H1 (cell line): ENCODE measurements at regions not wholly inside any gene's neighbourhood (a gene's known extent, or its start where the extent isn't known, plus 50 kb on each side); places are given as distances from the start of the nearest gene placed in this dataset.

Experiments used
- CTCF ChIA-PET: fragments of 300-600 bp; sonication (Branson Sonifier 250); formaldehyde crosslinking; loops from one replicate; lab custom pipeline; 2021; ENCODE audit not compliant: partially characterized antibody; lab: Charles Lee
- POLR2A ChIA-PET: fragments of 300-600 bp; sonication (Branson Sonifier 250); formaldehyde crosslinking; loops from one replicate; lab custom pipeline; 2021; ENCODE audit warnings: inconsistent platforms; ENCODE audit not compliant: partially characterized antibody; lab: Charles Lee
- DNase-seq, 2 experiments: peaks; one replicate each; pipeline versions ENCODE4 v3.0.0 to v3.0.0-alpha.2; 2010 to 2022; ENCODE audit warnings: low spot score in 2 of 2, low read depth in 1 of 2, mixed read lengths in 1 of 2
- FAIRE-seq: peaks from 2 replicates; lab custom pipeline; 2011; peaks lifted over from hg19 to GRCh38; lab: Jason Lieb, UNC
- H2AFZ ChIP-seq: 2 replicates; pipeline ENCODE4 v1.8.1; 2012; ENCODE audit warnings: low read length, inconsistent platforms
- H2AK5ac ChIP-seq: 2 replicates; pipeline ENCODE4 v1.6.1; 2013; ENCODE audit warnings: low read depth, low read length
- H2BK120ac ChIP-seq: replicated peaks from 2 replicates; pipeline ENCODE3; 2013; ENCODE audit warnings: low read depth, low read length, inconsistent platforms
- H2BK12ac ChIP-seq: 2 replicates; pipeline ENCODE4 v1.6.1; 2013; ENCODE audit warnings: low read depth, low read length
- H2BK15ac ChIP-seq: 2 replicates; pipeline ENCODE4 v1.6.1; 2013; ENCODE audit warnings: low read length
- H2BK20ac ChIP-seq: 2 replicates; pipeline ENCODE4 v1.6.1; 2013; ENCODE audit warnings: low read length
- H2BK5ac ChIP-seq: 2 replicates; pipeline ENCODE4 v1.6.1; 2013; ENCODE audit warnings: low read depth, low read length
- H3K14ac ChIP-seq: 2 replicates; pipeline ENCODE4 v1.6.1; 2013; ENCODE audit warnings: inconsistent platforms; ENCODE audit not compliant: insufficient read length
- H3K18ac ChIP-seq: 2 replicates; pipeline ENCODE4 v1.6.1; 2013; ENCODE audit warnings: low read length; ENCODE audit errors: extremely low read depth
- H3K23ac ChIP-seq: 2 replicates; pipeline ENCODE4 v1.6.1; 2013; ENCODE audit warnings: inconsistent platforms; ENCODE audit not compliant: insufficient read length
- H3K23me2 ChIP-seq: 2 replicates; pipeline ENCODE4 v1.6.1; 2013; ENCODE audit warnings: low read depth, low read length
- H3K27ac ChIP-seq: 2 replicates; pipeline ENCODE4 v1.6.1; 2011; ENCODE audit warnings: low read depth, low read length, inconsistent platforms
- H3K27me3 ChIP-seq, 4 experiments: replicated peaks in 1 of 4; 1 replicate in 1 of 4; 2 replicates in 3 of 4; pipeline versions ENCODE4 v1.6.1 to v1.8.1; 2011 to 2013; ENCODE audit warnings: low read length in 3 of 4, mild to moderate bottlenecking in 3 of 4, inconsistent platforms in 2 of 4, mixed read lengths in 2 of 4, moderate library complexity in 1 of 4; ENCODE audit not compliant: control insufficient read depth in 3 of 4, insufficient read depth in 3 of 4; ENCODE audit errors: extremely low read depth in 1 of 4
- H3K36me3 ChIP-seq, 4 experiments: 2 replicates each; pipeline versions ENCODE4 v1.6.1 to v1.8.1; 2011 to 2013; ENCODE audit warnings: mild to moderate bottlenecking in 4 of 4, low read length in 3 of 4, moderate library complexity in 2 of 4, control low read depth in 1 of 4, inconsistent platforms in 1 of 4; ENCODE audit not compliant: insufficient read depth in 4 of 4, control insufficient read depth in 2 of 4
- H3K4ac ChIP-seq: replicated peaks from 2 replicates; pipeline ENCODE3; 2013; ENCODE audit warnings: low read length, low read depth, mixed read lengths, inconsistent platforms; ENCODE audit not compliant: insufficient read length
- H3K4me1 ChIP-seq, 4 experiments: replicated peaks in 1 of 4; 1 replicate in 1 of 4; 2 replicates in 3 of 4; pipeline versions ENCODE4 v1.6.1 to v1.8.1; 2011 to 2013; ENCODE audit warnings: low read length in 3 of 4, inconsistent platforms in 2 of 4, mixed read lengths in 1 of 4; ENCODE audit not compliant: insufficient read depth in 4 of 4, control insufficient read depth in 3 of 4
- H3K4me2 ChIP-seq, 2 experiments: 2 replicates each; pipeline versions ENCODE4 v1.6.1 to v1.8.1; 2011 to 2013; ENCODE audit warnings: low read depth in 2 of 2, low read length in 2 of 2, control low read depth in 1 of 2, inconsistent platforms in 1 of 2, mild to moderate bottlenecking in 1 of 2; ENCODE audit not compliant: insufficient read depth in 1 of 2
- H3K4me3 ChIP-seq, 4 experiments: fragments of 200-600, 300-600 bp in 1 of 4; sonication (generic), shearing (Covaris generic), sonication (Bioruptor Twin) in 1 of 4; 2 replicates each; pipeline versions ENCODE4 v1.5.1 to v1.8.1; 2011 to 2016; ENCODE audit warnings: low read length in 4 of 4, low read depth in 3 of 4, control low read depth in 2 of 4, inconsistent platforms in 2 of 4, mild to moderate bottlenecking in 2 of 4, mixed read lengths in 1 of 4, moderate library complexity in 1 of 4; ENCODE audit not compliant: insufficient read depth in 2 of 4; ENCODE audit errors: extremely low read depth in 1 of 4
- H3K56ac ChIP-seq: replicated peaks from 2 replicates; pipeline ENCODE3; 2013; ENCODE audit warnings: low read depth, mild to moderate bottlenecking, mixed read lengths, low read length, inconsistent platforms; ENCODE audit not compliant: insufficient read length
- H3K79me1 ChIP-seq: 2 replicates; pipeline ENCODE4 v1.6.1; 2013; ENCODE audit warnings: low read depth, low read length, control low read depth
- H3K79me2 ChIP-seq, 2 experiments: 2 replicates each; pipeline versions ENCODE4 v1.6.1 to v1.8.1; 2012 to 2013; ENCODE audit warnings: low read length in 2 of 2, mild to moderate bottlenecking in 2 of 2, inconsistent platforms in 1 of 2; ENCODE audit not compliant: insufficient read depth in 2 of 2, control insufficient read depth in 1 of 2
- H3K9ac ChIP-seq, 4 experiments: replicated peaks in 1 of 4; 1 replicate in 1 of 4; 2 replicates in 3 of 4; pipeline versions ENCODE4 v1.6.1 to v1.8.1; 2011 to 2013; ENCODE audit warnings: low read depth in 3 of 4, low read length in 3 of 4, control low read depth in 2 of 4, mild to moderate bottlenecking in 2 of 4, moderate library complexity in 2 of 4, inconsistent platforms in 1 of 4; ENCODE audit errors: extremely low read depth in 1 of 4
- H3K9me3 ChIP-seq, 2 experiments: 2 replicates each; pipeline versions ENCODE4 v1.6.1 to v1.8.1; 2012 to 2013; ENCODE audit warnings: mild to moderate bottlenecking in 2 of 2, moderate library complexity in 2 of 2, control low read depth in 1 of 2, inconsistent platforms in 1 of 2, low read depth in 1 of 2, low read length in 1 of 2, mixed read lengths in 1 of 2; ENCODE audit not compliant: insufficient read depth in 2 of 2
- H4K20me1 ChIP-seq, 2 experiments: replicated peaks in 1 of 2; 2 replicates each; pipeline versions ENCODE3 to v1.8.1; 2011 to 2013; ENCODE audit warnings: inconsistent platforms in 2 of 2, low read length in 2 of 2, mild to moderate bottlenecking in 1 of 2; ENCODE audit not compliant: insufficient read depth in 2 of 2, control insufficient read depth in 1 of 2
- H4K5ac ChIP-seq: 2 replicates; pipeline ENCODE4 v1.6.1; 2013; ENCODE audit warnings: low read length, low read depth, mixed read lengths, inconsistent platforms; ENCODE audit not compliant: insufficient read length
- H4K8ac ChIP-seq: 2 replicates; pipeline ENCODE4 v1.8.0; 2013; ENCODE audit warnings: mild to moderate bottlenecking, moderate library complexity, low read length, inconsistent platforms; ENCODE audit not compliant: insufficient read depth; ENCODE audit errors: extremely low read depth
- H4K91ac ChIP-seq: replicated peaks from 2 replicates; pipeline ENCODE3; 2013; ENCODE audit warnings: low read length, mixed read lengths, inconsistent platforms; ENCODE audit not compliant: insufficient read length
- BACH1 ChIP-seq: IDR thresholded peaks from 2 replicates; pipeline ENCODE4 v1.6.1; 2012; ENCODE audit warnings: low read length, improper control_type of control experiment
- BCL11A ChIP-seq, 2 experiments: IDR thresholded peaks; one replicate each; pipeline ENCODE4 v1.6.1; 2011; ENCODE audit warnings: low read depth in 2 of 2, low read length in 2 of 2, mild to moderate bottlenecking in 2 of 2
- CHD2 ChIP-seq: IDR thresholded peaks from 2 replicates; pipeline ENCODE4 v1.6.1; 2012; ENCODE audit warnings: low read length, improper control_type of control experiment
- EZH2 ChIP-seq: fragments of 200-600 bp; sonication (generic); IDR thresholded peaks from 2 replicates; pipeline ENCODE4 v1.7.1; 2012; ENCODE audit warnings: low read depth, mild to moderate bottlenecking, moderate library complexity, low read length, inconsistent platforms; ENCODE audit not compliant: severe bottlenecking
- FOSL1 ChIP-seq: IDR thresholded peaks from 2 replicates; pipeline ENCODE4 v1.6.1; 2011; ENCODE audit warnings: mild to moderate bottlenecking, low read depth, low read length, moderate library complexity; ENCODE audit not compliant: insufficient read depth
- KDM1A ChIP-seq: fragments of 200-600, 300-600 bp; sonication (generic); IDR thresholded peaks from 2 replicates; pipeline ENCODE4 v1.7.1; 2016; ENCODE audit warnings: mild to moderate bottlenecking, low read length, borderline replicate concordance
- POLR2A ChIP-seq, 2 experiments: IDR thresholded peaks; 1 replicate in 1 of 2; 2 replicates in 1 of 2; pipeline ENCODE4 v1.6.1; 2011; ENCODE audit warnings: low read depth in 2 of 2, low read length in 2 of 2, mild to moderate bottlenecking in 2 of 2; ENCODE audit errors: control extremely low read depth in 1 of 2
- POU5F1 ChIP-seq: IDR thresholded peaks from 2 replicates; pipeline ENCODE4 v1.6.1; 2011; ENCODE audit warnings: low read depth, mild to moderate bottlenecking, low read length, moderate library complexity
- RAD21 ChIP-seq, 2 experiments: IDR thresholded peaks in 1 of 2; conservative IDR thresholded peaks in 1 of 2; 2 replicates each; pipeline ENCODE4 v1.6.1; 2011; ENCODE audit warnings: low read depth in 2 of 2, low read length in 2 of 2, improper control_type of control experiment in 1 of 2, inconsistent platforms in 1 of 2, mild to moderate bottlenecking in 1 of 2, moderate library complexity in 1 of 2
- RNF2 ChIP-seq: fragments of 200-900, 300-1000 bp; sonication (generic); IDR thresholded peaks from 2 replicates; pipeline ENCODE4 v1.7.1; 2016; ENCODE audit warnings: borderline replicate concordance, low read depth, mild to moderate bottlenecking, antibody characterized with exemption, low read length; ENCODE audit not compliant: poor library complexity, severe bottlenecking; ENCODE audit errors: missing control alignments
- SRF ChIP-seq: IDR thresholded peaks from 2 replicates; pipeline ENCODE4 v1.6.1; 2011; ENCODE audit warnings: mild to moderate bottlenecking, low read depth, low read length, moderate library complexity
- TAF7 ChIP-seq: optimal IDR thresholded peaks from 2 replicates; pipeline ENCODE3; 2011; ENCODE audit warnings: low read depth, mild to moderate bottlenecking, inconsistent platforms, low read length, moderate library complexity, borderline replicate concordance
- WGBS, 2 experiments: shearing (Covaris generic) in 1 of 2; methylation state at CpG; one replicate each; pipeline versions ENCODE4 v1.1.6 to v1.1.7; 2013 to 2015; ENCODE audit warnings: low lambda C conversion rate in 2 of 2, mixed read lengths in 2 of 2, inconsistent platforms in 1 of 2, low coverage in 1 of 2, missing lambda C conversion rate in 1 of 2; ENCODE audit not compliant: insufficient replicate concordance in 2 of 2, insufficient coverage in 1 of 2, insufficient read length in 1 of 2; ENCODE audit errors: extremely low coverage in 1 of 2, missing lambda C conversion rate in 1 of 2; 5-methylcytosine and 5-hydroxymethylcytosine counted together
- TF ChIP-seq, protein P1 (sequence below): IDR thresholded peaks from 2 replicates; pipeline ENCODE4 v1.6.1; 2011; ENCODE audit warnings: low read length, improper control_type of control experiment

DNA sequence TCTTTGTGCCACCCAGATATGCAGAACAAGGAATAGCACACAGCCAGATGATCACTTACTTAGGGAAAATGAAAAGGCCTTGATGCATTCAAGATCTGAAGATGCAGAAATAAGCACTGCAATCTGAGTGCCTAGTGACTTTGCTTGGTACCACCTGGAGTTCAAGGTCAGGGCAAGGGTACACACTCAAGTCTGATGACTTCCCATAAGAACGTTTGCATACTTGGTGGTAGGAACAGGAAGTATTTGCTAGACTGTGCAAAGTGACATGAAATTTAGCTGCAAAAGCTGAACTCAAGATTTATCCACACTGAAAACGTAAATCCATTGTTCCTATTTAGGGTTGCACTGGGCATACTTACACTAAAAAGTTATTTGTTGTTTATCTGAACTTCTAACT, 177.1 kb downstream of the PIK3R1 start:
- Histone ChIP-seq H2BK15ac (no peak overlapping the region), H2AFZ (no peak overlapping the region), H3K9me3 (no peaks in the 10 kb centered on the region), H3K79me1 (no peaks in the 10 kb centered on the region), H3K4ac (no peak overlapping the region), H4K8ac (no peak overlapping the region), H3K79me2 (no peaks in the 10 kb centered on the region), H2BK12ac (no peak overlapping the region), H3K9ac (no peak overlapping the region), H4K91ac (no peak overlapping the region), H3K4me3 (no peak overlapping the region), H3K4me2 (no peak overlapping the region), H4K5ac (no peak overlapping the region), H3K27ac (no peak overlapping the region), H2BK120ac (no peak overlapping the region), H3K4me1 (no peaks in the 10 kb centered on the region), H3K18ac (no peak overlapping the region), H3K14ac (no peak overlapping the region), H2AK5ac (no peak overlapping the region), H4K20me1 (no peaks in the 10 kb centered on the region), H3K27me3 (no peaks in the 10 kb centered on the region), H3K36me3 (no peaks in the 10 kb centered on the region), H2BK5ac (no peak overlapping the region), H3K23me2 (no peaks in the 10 kb centered on the region), H3K23ac (no peak overlapping the region), H2BK20ac (no peak overlapping the region), H3K56ac (no peak overlapping the region)
- no peak for TF ChIP-seq KDM1A
- no peak for TF ChIP-seq RNF2
- no peak for TF ChIP-seq RAD21 (IDR thresholded peaks at IDR 0.05 in 1 of 2, conservative IDR thresholded peaks at IDR 0.05 in 1 of 2; ENCODE audit: low read depth in 2 of 2, low read length in 2 of 2)
- TF ChIP-seq, protein P1, sequence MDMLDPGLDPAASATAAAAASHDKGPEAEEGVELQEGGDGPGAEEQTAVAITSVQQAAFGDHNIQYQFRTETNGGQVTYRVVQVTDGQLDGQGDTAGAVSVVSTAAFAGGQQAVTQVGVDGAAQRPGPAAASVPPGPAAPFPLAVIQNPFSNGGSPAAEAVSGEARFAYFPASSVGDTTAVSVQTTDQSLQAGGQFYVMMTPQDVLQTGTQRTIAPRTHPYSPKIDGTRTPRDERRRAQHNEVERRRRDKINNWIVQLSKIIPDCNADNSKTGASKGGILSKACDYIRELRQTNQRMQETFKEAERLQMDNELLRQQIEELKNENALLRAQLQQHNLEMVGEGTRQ: no peak
- TF ChIP-seq CHD2: no peak
- TF ChIP-seq SRF: no peak
- no peak for TF ChIP-seq EZH2
- no peak for TF ChIP-seq FOSL1
- no peak for TF ChIP-seq POU5F1
- TF ChIP-seq POLR2A (IDR thresholded peaks at IDR 0.05; ENCODE audit: control extremely low read depth in 1 of 2, low read depth in 2 of 2, low read length in 2 of 2): no peak
- no peak for TF ChIP-seq BACH1
- TF ChIP-seq BCL11A (IDR thresholded peaks at IDR 0.05; ENCODE audit: low read depth in 2 of 2, low read length in 2 of 2): no peak
- no peak for TF ChIP-seq TAF7
- 94% methylated on average over 2 of the region's 2 CpGs; no CpG with 5 or more reads in 1 of the 2 experiments for WGBS, 2 experiments
- ChIA-PET POLR2A (interaction anchor here (0.7 kb wide), 1 partner anchor 44 kb away, joined by 5 read pairs; no protein-coding TSS in a partner anchor), CTCF (interaction anchor here (1.8 kb wide), 1 partner anchor 90 kb away, joined by 3 read pairs; no protein-coding TSS in a partner anchor)
- DNase-seq: no peak
- FAIRE-seq: no peak
